ENCODE measurements at regions not wholly inside any gene's neighbourhood (a gene's known extent, or its start where the extent isn't known, plus 50 kb on each side); places are given as distances from the start of the nearest gene placed in this dataset.

- Histone ChIP-seq H3K4me1 (ENCODE audit: control insufficient read depth, insufficient read depth, low read length) (no peaks in the 10 kb centered on the region), H3K36me3 (ENCODE audit: control insufficient read depth, insufficient read depth, low read length) (no peaks in the 10 kb centered on the region), H3K27ac (ENCODE audit: low read length) (no peak overlapping the region), H3K27me3 (ENCODE audit: control insufficient read depth, insufficient read depth, low read length) (no peaks in the 10 kb centered on the region), H3K4me3 (ENCODE audit: low read length) (no peak overlapping the region), H3K9me3 (ENCODE audit: control insufficient read depth, insufficient read depth, low read length) (no peaks in the 10 kb centered on the region)
- whole genome bisulfite sequencing (ENCODE audit: insufficient coverage, insufficient read length): no CpG with 5 or more reads among the region's 2 CpGs
- DNase-seq (ENCODE audit: low read depth, low spot score): no peak
Observed at GRCh38 chr11:30811226-30811755, 225.1 kb upstream of the MPPED2 start.

- no CpG with 5 or more reads among the region's 2 CpGs for WGBS (ENCODE audit: insufficient coverage, insufficient read length)
- no peaks in the 10 kb centered on the region for H3K36me3 ChIP-seq (ENCODE audit: control insufficient read depth, insufficient read depth, low read length)
- H3K4me3 ChIP-seq (ENCODE audit: low read length): no peak overlapping the region
- H3K27me3 ChIP-seq (ENCODE audit: control insufficient read depth, insufficient read depth, low read length): no peaks in the 10 kb centered on the region
- H3K9me3 ChIP-seq (ENCODE audit: control insufficient read depth, insufficient read depth, low read length): no peaks in the 10 kb centered on the region
- no peaks in the 10 kb centered on the region for H3K4me1 ChIP-seq (ENCODE audit: control insufficient read depth, insufficient read depth, low read length)
- no peak for DNase-seq (ENCODE audit: low read depth, low spot score)
- H3K27ac ChIP-seq (ENCODE audit: low read length): no peak overlapping the region
Observed at GRCh38 chr11:30810116-30810515, 224.0 kb upstream of the MPPED2 start.

DNA sequence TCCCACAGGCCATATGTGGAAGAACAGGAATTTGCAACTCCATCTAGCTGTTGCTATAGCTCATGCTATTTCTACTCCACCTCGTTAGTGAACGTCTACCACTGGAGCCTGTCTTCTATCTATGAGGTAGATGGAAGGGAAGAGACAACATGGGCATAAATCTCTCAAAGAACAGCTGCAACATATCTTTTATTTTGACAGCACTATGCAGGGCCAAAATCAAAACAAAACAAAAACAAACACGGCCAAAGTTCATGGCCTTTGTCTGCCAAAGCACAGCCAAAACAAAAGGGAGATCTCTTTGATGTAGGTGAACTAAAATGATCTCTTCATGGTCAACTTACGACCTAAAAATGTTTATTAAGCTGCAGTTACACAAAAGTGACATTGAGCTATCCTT is 215.2 kb upstream of the MPPED2 start:
- H3K4me1 ChIP-seq (ENCODE audit: control insufficient read depth, insufficient read depth, low read length): no peaks in the 10 kb centered on the region
- no peaks in the 10 kb centered on the region for H3K36me3 ChIP-seq (ENCODE audit: control insufficient read depth, insufficient read depth, low read length)
- no peak overlapping the region for H3K4me3 ChIP-seq (ENCODE audit: low read length)
- WGBS (ENCODE audit: insufficient coverage, insufficient read length): no CpG with 5 or more reads among the region's 4 CpGs
- DNase-seq (ENCODE audit: low read depth, low spot score): no peak
- no peaks in the 10 kb centered on the region for H3K27me3 ChIP-seq (ENCODE audit: control insufficient read depth, insufficient read depth, low read length)
- H3K27ac ChIP-seq (ENCODE audit: low read length): no peak overlapping the region
- no peaks in the 10 kb centered on the region for H3K9me3 ChIP-seq (ENCODE audit: control insufficient read depth, insufficient read depth, low read length)

DNA sequence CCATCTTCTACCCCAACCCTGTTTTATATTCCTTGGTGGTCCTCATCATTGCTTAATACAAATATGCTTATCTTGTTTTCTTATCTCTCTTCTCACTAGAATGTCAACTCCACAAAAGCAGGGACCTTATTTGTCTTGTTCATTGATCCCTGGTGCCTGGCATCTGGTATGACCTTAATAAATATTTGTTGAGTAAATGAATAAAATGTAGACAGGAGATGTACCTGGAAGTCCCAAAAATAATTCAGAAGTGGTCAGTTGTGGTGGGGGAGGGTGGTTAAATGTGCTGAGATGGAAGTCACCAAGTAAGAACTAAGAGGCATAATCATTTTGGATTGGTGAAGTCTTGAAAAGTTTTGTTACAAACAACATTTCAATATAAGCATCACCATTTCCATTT is 214.8 kb upstream of the MPPED2 start:
- Histone ChIP-seq H3K27ac (ENCODE audit: low read length) (no peak overlapping the region), H3K27me3 (ENCODE audit: control insufficient read depth, insufficient read depth, low read length) (no peaks in the 10 kb centered on the region), H3K9me3 (ENCODE audit: control insufficient read depth, insufficient read depth, low read length) (no peaks in the 10 kb centered on the region), H3K36me3 (ENCODE audit: control insufficient read depth, insufficient read depth, low read length) (no peaks in the 10 kb centered on the region), H3K4me3 (ENCODE audit: low read length) (no peak overlapping the region), H3K4me1 (ENCODE audit: control insufficient read depth, insufficient read depth, low read length) (no peaks in the 10 kb centered on the region)
- DNase-seq (ENCODE audit: low read depth, low spot score): no peak

DNA sequence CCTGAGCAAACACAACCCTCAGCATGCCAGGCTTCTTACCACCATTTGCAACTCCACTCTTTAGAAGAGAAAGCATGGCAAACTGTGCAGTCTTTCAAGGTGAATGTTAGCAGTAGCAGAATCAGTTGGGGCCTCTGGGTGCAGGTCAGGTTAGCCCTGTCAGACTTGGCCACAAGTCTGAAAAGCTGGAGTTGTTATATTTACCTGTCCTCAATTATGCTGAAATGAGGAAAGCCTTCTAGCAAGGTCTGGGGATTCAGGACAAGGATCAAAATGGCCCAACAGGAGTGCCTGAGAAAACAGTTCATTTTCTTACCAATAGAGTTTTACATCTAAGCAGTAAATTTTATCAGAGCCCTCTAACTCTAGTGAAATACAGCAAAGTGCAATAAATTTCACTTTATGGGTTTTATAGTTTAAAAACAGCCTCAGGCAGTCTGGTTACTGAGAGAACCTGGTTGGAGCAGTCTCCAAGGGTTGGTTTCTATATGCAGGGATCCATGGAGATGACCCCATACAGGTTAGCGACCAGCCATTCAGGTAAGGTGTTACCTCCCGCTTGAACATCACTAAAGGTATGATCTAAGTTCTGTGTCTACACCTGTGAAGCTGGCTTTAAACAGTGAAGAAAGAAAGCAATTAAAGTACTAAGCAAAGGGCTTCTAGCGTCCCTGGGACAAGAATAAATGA is 212.5 kb upstream of the MPPED2 start:
- no peaks in the 10 kb centered on the region for H3K4me1 ChIP-seq (ENCODE audit: control insufficient read depth, insufficient read depth, low read length)
- DNase-seq (ENCODE audit: low read depth, low spot score): no peak
- H3K27me3 ChIP-seq (ENCODE audit: control insufficient read depth, insufficient read depth, low read length): no peaks in the 10 kb centered on the region
- WGBS (ENCODE audit: insufficient coverage, insufficient read length): no CpG with 5 or more reads among the region's 3 CpGs
- H3K9me3 ChIP-seq (ENCODE audit: control insufficient read depth, insufficient read depth, low read length): no peaks in the 10 kb centered on the region
- no peak overlapping the region for H3K27ac ChIP-seq (ENCODE audit: low read length)
- no peaks in the 10 kb centered on the region for H3K36me3 ChIP-seq (ENCODE audit: control insufficient read depth, insufficient read depth, low read length)
- no peak overlapping the region for H3K4me3 ChIP-seq (ENCODE audit: low read length)

DNA sequence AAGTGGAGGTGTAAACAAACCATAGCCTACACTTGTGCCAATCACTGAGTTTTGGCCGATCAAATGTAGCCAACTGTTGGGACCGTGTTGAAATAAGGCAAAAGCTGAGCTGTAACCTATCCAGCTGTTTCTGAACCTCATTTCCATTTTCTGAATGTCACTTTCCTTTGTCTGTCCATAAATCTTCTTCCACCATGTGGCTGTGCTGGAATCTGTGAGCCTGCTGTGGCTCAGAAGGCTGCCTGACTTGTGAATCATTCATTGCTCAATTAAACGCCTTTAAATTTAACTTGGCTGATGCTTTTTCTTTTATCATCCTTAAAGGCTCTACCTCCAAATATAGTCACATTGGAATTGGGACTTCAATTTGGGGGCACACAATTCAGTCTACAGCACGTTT is 203.1 kb upstream of the MPPED2 start:
- Histone ChIP-seq H3K36me3 (ENCODE audit: control insufficient read depth, insufficient read depth, low read length) (no peaks in the 10 kb centered on the region), H3K27me3 (ENCODE audit: control insufficient read depth, insufficient read depth, low read length) (no peaks in the 10 kb centered on the region), H3K4me3 (ENCODE audit: low read length) (no peak overlapping the region), H3K27ac (ENCODE audit: low read length) (no peak overlapping the region), H3K4me1 (ENCODE audit: control insufficient read depth, insufficient read depth, low read length) (no peaks in the 10 kb centered on the region), H3K9me3 (ENCODE audit: control insufficient read depth, insufficient read depth, low read length) (no peaks in the 10 kb centered on the region)
- no peak for DNase-seq (ENCODE audit: low read depth, low spot score)
- WGBS (ENCODE audit: insufficient coverage, insufficient read length): no CpG with 5 or more reads among the region's 4 CpGs

DNA sequence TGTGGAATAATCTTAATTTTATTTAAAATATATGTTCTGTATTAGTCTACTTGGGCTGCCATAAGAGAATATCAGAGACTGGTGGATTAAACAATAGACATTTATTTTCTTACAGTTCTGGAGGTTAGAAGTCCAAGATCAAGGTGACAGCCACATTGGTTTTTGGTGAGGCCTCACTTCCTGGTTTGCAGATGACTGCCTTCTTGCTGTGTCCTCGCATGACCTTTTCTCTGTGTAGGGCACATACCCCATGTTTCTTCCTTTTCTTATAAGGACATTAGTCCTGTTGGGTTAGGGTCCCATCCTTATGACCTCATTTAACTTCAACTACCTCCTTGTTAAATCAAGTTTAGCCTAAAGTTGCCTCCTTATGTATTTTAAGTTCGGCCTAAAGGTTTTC is 202.7 kb upstream of the MPPED2 start:
- no peak for DNase-seq (ENCODE audit: low read depth, low spot score)
- no peak overlapping the region for H3K27ac ChIP-seq (ENCODE audit: low read length)
- no peaks in the 10 kb centered on the region for H3K4me1 ChIP-seq (ENCODE audit: control insufficient read depth, insufficient read depth, low read length)
- WGBS (ENCODE audit: insufficient coverage, insufficient read length): no CpG with 5 or more reads among the region's 2 CpGs
- no peaks in the 10 kb centered on the region for H3K9me3 ChIP-seq (ENCODE audit: control insufficient read depth, insufficient read depth, low read length)
- H3K36me3 ChIP-seq (ENCODE audit: control insufficient read depth, insufficient read depth, low read length): no peaks in the 10 kb centered on the region
- no peak overlapping the region for H3K4me3 ChIP-seq (ENCODE audit: low read length)
- no peaks in the 10 kb centered on the region for H3K27me3 ChIP-seq (ENCODE audit: control insufficient read depth, insufficient read depth, low read length)

DNA sequence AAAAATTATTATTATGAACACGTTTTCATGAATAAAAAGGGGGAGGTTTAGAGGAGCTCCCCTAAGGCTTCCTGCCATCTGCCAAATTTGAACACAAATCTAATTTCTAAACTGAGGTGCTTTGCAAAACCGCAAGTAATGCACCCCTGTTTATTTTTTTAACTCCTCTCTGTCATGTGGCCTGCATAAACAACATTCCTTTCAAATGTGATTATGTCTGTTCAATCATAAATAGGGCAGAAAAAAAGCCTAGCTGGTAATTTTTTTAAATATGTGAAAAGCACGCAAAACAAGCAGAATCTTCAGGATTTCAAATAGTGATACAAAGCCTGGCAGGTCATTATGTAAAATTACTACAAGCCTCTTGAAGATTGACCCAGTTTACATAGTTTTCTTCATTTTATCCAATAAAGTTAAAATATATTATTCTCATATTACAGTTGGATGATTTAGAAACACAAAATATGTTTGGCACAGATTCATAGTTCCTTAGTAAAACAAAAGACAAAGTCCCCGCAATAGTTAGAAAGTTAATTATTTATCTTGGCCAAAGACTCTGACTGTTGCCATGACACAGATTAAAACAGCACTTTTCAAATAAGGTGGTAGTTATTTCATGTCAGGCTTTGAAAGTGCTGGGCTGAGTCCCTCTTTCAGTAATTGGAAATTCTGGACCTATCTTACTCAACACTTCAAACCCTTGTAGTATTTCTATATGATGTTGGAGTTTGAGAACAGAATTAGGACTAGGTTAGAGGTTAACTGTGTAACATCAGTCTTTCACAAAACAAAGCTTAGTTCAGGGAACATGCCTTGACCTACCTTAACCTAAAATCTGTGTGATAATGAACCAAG is 200.3 kb upstream of the MPPED2 start:
- H3K27me3 ChIP-seq (ENCODE audit: control insufficient read depth, insufficient read depth, low read length): no peaks in the 10 kb centered on the region
- no peaks in the 10 kb centered on the region for H3K9me3 ChIP-seq (ENCODE audit: control insufficient read depth, insufficient read depth, low read length)
- H3K4me3 ChIP-seq (ENCODE audit: low read length): no peak overlapping the region
- DNase-seq (ENCODE audit: low read depth, low spot score): no peak
- H3K27ac ChIP-seq (ENCODE audit: low read length): no peak overlapping the region
- H3K4me1 ChIP-seq (ENCODE audit: control insufficient read depth, insufficient read depth, low read length): no peaks in the 10 kb centered on the region
- no peaks in the 10 kb centered on the region for H3K36me3 ChIP-seq (ENCODE audit: control insufficient read depth, insufficient read depth, low read length)
- no CpG with 5 or more reads among the region's 4 CpGs for WGBS (ENCODE audit: insufficient coverage, insufficient read length)

DNA sequence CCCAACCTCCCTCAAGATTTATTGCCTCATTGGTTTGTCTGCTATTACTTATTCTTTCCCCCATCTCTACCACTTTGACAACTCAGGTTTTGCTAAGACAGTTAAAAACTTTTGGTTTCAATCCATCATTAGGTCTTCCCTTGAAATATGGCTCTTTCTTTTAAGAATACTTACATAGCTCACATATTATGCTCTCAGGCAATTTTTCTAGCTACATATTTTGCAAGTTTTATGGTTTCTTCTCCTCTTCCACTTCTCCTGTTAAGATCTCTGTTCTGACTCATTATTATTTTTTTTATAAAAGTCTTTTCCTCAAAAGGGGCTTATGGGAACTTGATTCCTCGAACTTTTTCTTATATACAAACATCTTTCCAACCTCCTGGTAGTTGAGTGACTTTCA is 192.4 kb upstream of the MPPED2 start:
- no peaks in the 10 kb centered on the region for H3K9me3 ChIP-seq (ENCODE audit: control insufficient read depth, insufficient read depth, low read length)
- no peak overlapping the region for H3K4me3 ChIP-seq (ENCODE audit: low read length)
- no peaks in the 10 kb centered on the region for H3K27me3 ChIP-seq (ENCODE audit: control insufficient read depth, insufficient read depth, low read length)

DNA sequence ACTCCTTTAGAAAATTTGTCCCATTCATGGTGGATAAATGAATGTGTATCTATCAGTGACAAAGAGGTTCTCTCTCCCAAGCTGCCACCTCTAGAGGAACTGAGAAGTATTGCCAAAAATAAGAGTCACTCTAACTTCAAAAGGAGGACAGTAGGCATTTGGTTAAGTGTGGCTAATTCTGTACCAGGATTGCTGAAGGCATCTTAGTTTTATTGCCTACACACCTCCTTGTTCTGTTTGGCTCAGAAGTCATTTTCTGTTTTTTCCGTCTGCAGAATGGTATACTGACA is 189.0 kb upstream of the MPPED2 start:
- H3K27me3 ChIP-seq (ENCODE audit: control insufficient read depth, insufficient read depth, low read length): no peaks in the 10 kb centered on the region
- DNase-seq (ENCODE audit: low read depth, low spot score): peak; percentile 7
- no peaks in the 10 kb centered on the region for H3K9me3 ChIP-seq (ENCODE audit: control insufficient read depth, insufficient read depth, low read length)
- H3K4me1 ChIP-seq (ENCODE audit: control insufficient read depth, insufficient read depth, low read length): no peaks in the 10 kb centered on the region
- H3K4me3 ChIP-seq (ENCODE audit: low read length): no peak overlapping the region
- no CpG with 5 or more reads among the region's 1 CpG for WGBS (ENCODE audit: insufficient coverage, insufficient read length)
- no peaks in the 10 kb centered on the region for H3K36me3 ChIP-seq (ENCODE audit: control insufficient read depth, insufficient read depth, low read length)
- no peak overlapping the region for H3K27ac ChIP-seq (ENCODE audit: low read length)

More for the DNA sequence above, 192.4 kb upstream of the MPPED2 start:
- DNase-seq (ENCODE audit: low read depth, low spot score): no peak
- Histone ChIP-seq H3K36me3 (ENCODE audit: control insufficient read depth, insufficient read depth, low read length) (no peaks in the 10 kb centered on the region), H3K27ac (ENCODE audit: low read length) (no peak overlapping the region), H3K4me1 (ENCODE audit: control insufficient read depth, insufficient read depth, low read length) (no peaks in the 10 kb centered on the region)
- WGBS (ENCODE audit: insufficient coverage, insufficient read length): no CpG with 5 or more reads among the region's 1 CpG

Measured in iPS DF 6.9 (cell line).